SU-DHL-6 (cell line): ENCODE measurements at regions not wholly inside any gene's neighbourhood (a gene's known extent, or its start where the extent isn't known, plus 50 kb on each side); places are given as distances from the start of the nearest gene placed in this dataset.
"Not testable (repeated sequence)": the region's sequence is repeated elsewhere in the genome, so short reads cannot be mapped to it uniquely, and the experiment has no call there.

ENCODE experiments used
- H2AFZ ChIP-seq: fragments of 200-600 bp; sonication (generic); 2 replicates; pipeline ENCODE4 v1.6.1; 2014; ENCODE audit warnings: low read depth, mild to moderate bottlenecking, moderate library complexity, mixed read lengths, antibody characterized with exemption, low read length; ENCODE audit not compliant: severe bottlenecking
- H3F3A ChIP-seq: fragments of 200-600 bp; shearing (Covaris generic); 2 replicates; pipeline ENCODE4 v1.6.0; 2016; ENCODE audit warnings: antibody characterized with exemption, mild to moderate bottlenecking; ENCODE audit not compliant: insufficient read depth
- H3K27ac ChIP-seq: fragments of 200-600 bp; sonication (generic); 2 replicates; pipeline ENCODE4 v1.5.1; 2016; ENCODE audit warnings: low read depth, mild to moderate bottlenecking, low read length, moderate library complexity, mixed read lengths
- H3K27me3 ChIP-seq: fragments of 200-600 bp; sonication (generic), shearing (Covaris generic); 2 replicates; pipeline ENCODE4 v1.6.0; 2014; ENCODE audit warnings: mild to moderate bottlenecking, low read length
- H3K36me3 ChIP-seq: fragments of 200-600 bp; sonication (generic); 2 replicates; pipeline ENCODE4 v1.6.1; 2014; ENCODE audit warnings: mild to moderate bottlenecking, low read length, mixed read lengths
- H3K4me2 ChIP-seq: fragments of 300-600, 200-600 bp; shearing (Covaris generic), sonication (generic); 2 replicates; pipeline ENCODE4 v1.6.0; 2014; ENCODE audit warnings: low read length, low read depth, mild to moderate bottlenecking; ENCODE audit not compliant: poor library complexity, severe bottlenecking
- H3K4me3 ChIP-seq: fragments of 200-600 bp; sonication (generic); 2 replicates; pipeline ENCODE4 v1.5.1; 2014; ENCODE audit warnings: antibody characterized with exemption, low read length, mild to moderate bottlenecking, mixed read lengths; ENCODE audit not compliant: insufficient read depth, poor library complexity, severe bottlenecking
- H3K79me2 ChIP-seq: fragments of 200-600 bp; sonication (generic); 2 replicates; pipeline ENCODE4 v1.6.1; 2014; ENCODE audit warnings: mild to moderate bottlenecking, low read length, moderate library complexity; ENCODE audit not compliant: insufficient read depth
- H3K9ac ChIP-seq: fragments of 200-600 bp; sonication (generic); 2 replicates; pipeline ENCODE4 v1.7.0; 2014; ENCODE audit warnings: mild to moderate bottlenecking, low read length
- H3K9me2 ChIP-seq: fragments of 200-600 bp; sonication (generic); replicated peaks from 2 replicates; pipeline ENCODE4 v1.6.1; 2014; ENCODE audit warnings: low read length; ENCODE audit not compliant: insufficient read depth
- H3K9me3 ChIP-seq: fragments of 200-600 bp; sonication (generic); 2 replicates; pipeline ENCODE4 v1.6.1; 2014; ENCODE audit warnings: low read length, mixed read lengths; ENCODE audit not compliant: insufficient read depth
- H4K20me1 ChIP-seq: fragments of 200-600 bp; sonication (generic); 2 replicates; pipeline ENCODE4 v1.6.1; 2014; ENCODE audit warnings: low read depth, mild to moderate bottlenecking, antibody characterized with exemption, low read length, moderate library complexity, mixed read lengths
- EZH2phosphoT487 ChIP-seq: fragments of 200-600 bp; sonication (generic), shearing (Covaris generic); conservative IDR thresholded peaks from 2 replicates; pipeline ENCODE4 v1.6.1; 2018; ENCODE audit warnings: mild to moderate bottlenecking, antibody characterized with exemption, low read length, moderate library complexity, mixed read lengths
- TF ChIP-seq, protein P1 (sequence below): fragments of 200-600 bp; sonication (generic); IDR thresholded peaks from one replicate; pipeline ENCODE4 v1.5.1; 2017; ENCODE audit warnings: antibody characterized with exemption, mild to moderate bottlenecking, low read length, moderate library complexity; ENCODE audit not compliant: insufficient read depth, poor library complexity, severe bottlenecking

DNA sequence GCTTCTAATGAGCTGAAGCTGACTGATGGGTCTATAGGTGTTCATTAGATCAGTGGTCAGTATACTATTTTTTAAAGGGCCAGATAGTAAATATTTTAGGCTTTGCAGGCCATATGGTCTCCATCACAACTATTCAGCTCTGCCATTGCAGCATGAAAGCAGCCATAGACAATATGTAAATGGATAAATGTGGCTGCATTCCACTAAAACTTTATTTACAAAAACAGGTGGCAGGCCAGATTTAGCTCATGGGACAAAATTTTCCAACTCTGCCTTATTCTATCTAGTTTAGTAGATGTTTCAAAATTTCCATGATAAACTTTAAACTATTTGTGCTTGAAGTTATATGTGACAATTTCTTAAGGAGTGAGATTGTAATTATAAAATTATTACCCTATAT is 339.3 kb downstream of the ABCC12 start:
- H3K9me3 ChIP-seq: no peaks in the 10 kb centered on the region
- H3K27ac ChIP-seq: no peak overlapping the region
- TF ChIP-seq, protein P1, sequence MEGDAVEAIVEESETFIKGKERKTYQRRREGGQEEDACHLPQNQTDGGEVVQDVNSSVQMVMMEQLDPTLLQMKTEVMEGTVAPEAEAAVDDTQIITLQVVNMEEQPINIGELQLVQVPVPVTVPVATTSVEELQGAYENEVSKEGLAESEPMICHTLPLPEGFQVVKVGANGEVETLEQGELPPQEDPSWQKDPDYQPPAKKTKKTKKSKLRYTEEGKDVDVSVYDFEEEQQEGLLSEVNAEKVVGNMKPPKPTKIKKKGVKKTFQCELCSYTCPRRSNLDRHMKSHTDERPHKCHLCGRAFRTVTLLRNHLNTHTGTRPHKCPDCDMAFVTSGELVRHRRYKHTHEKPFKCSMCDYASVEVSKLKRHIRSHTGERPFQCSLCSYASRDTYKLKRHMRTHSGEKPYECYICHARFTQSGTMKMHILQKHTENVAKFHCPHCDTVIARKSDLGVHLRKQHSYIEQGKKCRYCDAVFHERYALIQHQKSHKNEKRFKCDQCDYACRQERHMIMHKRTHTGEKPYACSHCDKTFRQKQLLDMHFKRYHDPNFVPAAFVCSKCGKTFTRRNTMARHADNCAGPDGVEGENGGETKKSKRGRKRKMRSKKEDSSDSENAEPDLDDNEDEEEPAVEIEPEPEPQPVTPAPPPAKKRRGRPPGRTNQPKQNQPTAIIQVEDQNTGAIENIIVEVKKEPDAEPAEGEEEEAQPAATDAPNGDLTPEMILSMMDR: no peak
- no peak for TF ChIP-seq EZH2phosphoT487
- H3K9me2 ChIP-seq: no peaks in the 10 kb centered on the region
- H2AFZ ChIP-seq: no peak overlapping the region
- no peaks in the 10 kb centered on the region for H3K27me3 ChIP-seq
- no peak overlapping the region for H3K4me3 ChIP-seq
- no peaks in the 10 kb centered on the region for H3F3A ChIP-seq
- H3K79me2 ChIP-seq: no peaks in the 10 kb centered on the region
- no peaks in the 10 kb centered on the region for H3K36me3 ChIP-seq
- no peaks in the 10 kb centered on the region for H4K20me1 ChIP-seq
- no peak overlapping the region for H3K9ac ChIP-seq
- H3K4me2 ChIP-seq: no peak overlapping the region

DNA sequence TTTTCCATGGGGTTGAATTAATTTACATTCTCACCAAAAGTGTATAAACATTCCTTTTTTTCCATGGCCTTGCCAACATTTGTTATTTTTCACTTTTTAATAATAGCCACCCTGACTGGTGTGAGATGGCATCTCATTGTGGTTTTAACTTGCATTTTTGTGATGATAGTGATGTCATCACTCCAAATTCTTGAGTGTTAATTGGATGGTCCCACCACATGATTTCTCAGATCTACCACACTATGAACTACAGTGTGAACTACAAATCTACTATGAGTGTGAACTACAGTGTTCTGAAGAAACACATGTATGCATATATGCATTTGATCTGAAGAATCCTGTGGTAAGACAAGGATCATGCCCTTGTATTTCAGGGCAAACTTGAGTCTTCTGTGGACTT is 340.1 kb downstream of the ABCC12 start:
- no peak overlapping the region for H2AFZ ChIP-seq
- no peak for TF ChIP-seq EZH2phosphoT487
- TF ChIP-seq, protein P1: no peak
- H3K4me2 ChIP-seq: no peak overlapping the region
- no peaks in the 10 kb centered on the region for H3K9me2 ChIP-seq
- H3K27me3 ChIP-seq: no peaks in the 10 kb centered on the region
- H3F3A ChIP-seq: no peaks in the 10 kb centered on the region
- no peak overlapping the region for H3K4me3 ChIP-seq
- no peak overlapping the region for H3K9ac ChIP-seq
- H4K20me1 ChIP-seq: no peaks in the 10 kb centered on the region
- H3K36me3 ChIP-seq: no peaks in the 10 kb centered on the region
- no peak overlapping the region for H3K27ac ChIP-seq
- no peaks in the 10 kb centered on the region for H3K79me2 ChIP-seq
- H3K9me3 ChIP-seq: no peaks in the 10 kb centered on the region

DNA sequence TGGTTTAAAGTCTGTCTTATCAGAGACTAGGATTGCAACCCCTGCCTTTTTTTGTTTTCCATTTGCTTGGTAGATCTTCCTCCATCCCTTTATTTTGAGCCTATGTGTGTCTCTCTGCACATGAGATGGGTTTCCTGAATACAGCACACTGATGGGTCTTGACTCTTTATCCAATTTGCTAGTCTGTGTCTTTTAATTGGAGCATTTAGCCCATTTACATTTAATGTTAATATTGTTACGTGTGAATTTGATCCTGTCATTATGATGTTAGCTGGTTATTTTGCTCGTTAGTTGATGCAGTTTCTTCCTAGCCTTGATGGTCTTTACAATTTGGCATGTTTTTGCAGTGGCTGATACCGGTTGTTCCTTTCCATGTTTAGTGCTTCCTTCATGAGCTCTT is 344.0 kb downstream of the ABCC12 start:
- not testable (repeated sequence) for H3K36me3 ChIP-seq, H3F3A ChIP-seq, H3K4me3 ChIP-seq, H3K79me2 ChIP-seq, H3K27ac ChIP-seq, H3K4me2 ChIP-seq, H2AFZ ChIP-seq, H3K9me2 ChIP-seq, H3K9ac ChIP-seq, H3K9me3 ChIP-seq, H4K20me1 ChIP-seq, H3K27me3 ChIP-seq

DNA sequence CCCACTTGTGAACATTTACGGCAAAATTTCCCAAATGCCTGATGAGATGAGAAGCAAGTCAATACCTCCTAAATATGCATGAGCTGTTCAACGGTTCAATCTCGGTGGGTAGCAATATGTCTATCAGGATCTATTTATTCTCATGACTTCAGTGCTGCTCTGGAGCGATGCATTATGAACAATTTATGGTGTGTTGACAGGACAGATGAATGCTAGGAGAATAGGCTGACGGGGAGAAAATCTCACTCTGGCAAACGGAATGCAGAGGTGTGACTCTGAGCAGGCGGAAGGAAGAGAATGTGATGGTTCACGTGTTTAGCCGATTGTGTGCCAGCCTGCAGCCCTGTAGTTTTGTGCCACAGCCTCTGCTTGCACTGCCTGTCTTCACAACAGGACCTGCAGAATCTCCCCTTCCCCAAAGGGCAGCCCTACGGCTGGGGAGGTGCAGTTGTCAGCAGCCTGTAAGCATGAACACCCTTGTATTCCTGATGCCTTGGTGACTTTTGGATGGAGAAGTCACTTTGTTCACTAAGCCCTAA is 345.2 kb downstream of the PHKB start:
- TF ChIP-seq, protein P1: no peak
- TF ChIP-seq EZH2phosphoT487: no peak
- Histone ChIP-seq H4K20me1 (no peaks in the 10 kb centered on the region), H3K4me2 (no peak overlapping the region), H3F3A (no peaks in the 10 kb centered on the region), H3K9me3 (no peaks in the 10 kb centered on the region), H3K9me2 (no peaks in the 10 kb centered on the region), H3K27ac (no peak overlapping the region), H3K79me2 (no peaks in the 10 kb centered on the region), H3K4me3 (no peak overlapping the region), H3K9ac (no peak overlapping the region), H3K27me3 (no peaks in the 10 kb centered on the region), H2AFZ (no peak overlapping the region), H3K36me3 (no peaks in the 10 kb centered on the region)
